ENCODE measurements at regions not wholly inside any gene's neighbourhood (a gene's known extent, or its start where the extent isn't known, plus 50 kb on each side); places are given as distances from the start of the nearest gene placed in this dataset.

DNA sequence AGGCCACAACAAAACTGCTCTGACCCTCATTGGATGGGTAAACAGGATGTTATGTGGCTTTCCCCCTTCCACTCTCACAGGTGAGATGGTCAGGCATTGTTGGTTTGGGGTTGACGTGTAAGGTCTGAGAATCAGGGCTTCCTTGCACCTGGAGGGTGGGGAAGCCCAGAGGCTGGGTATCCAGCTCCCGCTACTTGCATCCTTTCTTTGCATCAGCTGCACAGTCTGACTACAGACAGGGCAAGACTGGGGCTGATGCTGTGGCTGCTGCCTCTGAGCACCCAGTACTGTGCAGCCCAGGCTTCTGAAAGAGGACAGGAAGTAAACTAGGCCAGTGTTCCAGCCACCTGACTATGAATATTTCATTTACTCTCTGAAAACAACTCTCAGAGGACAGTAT, 58.0 kb upstream of the ATP2B2 start:
- TF ChIP-seq, protein P1, sequence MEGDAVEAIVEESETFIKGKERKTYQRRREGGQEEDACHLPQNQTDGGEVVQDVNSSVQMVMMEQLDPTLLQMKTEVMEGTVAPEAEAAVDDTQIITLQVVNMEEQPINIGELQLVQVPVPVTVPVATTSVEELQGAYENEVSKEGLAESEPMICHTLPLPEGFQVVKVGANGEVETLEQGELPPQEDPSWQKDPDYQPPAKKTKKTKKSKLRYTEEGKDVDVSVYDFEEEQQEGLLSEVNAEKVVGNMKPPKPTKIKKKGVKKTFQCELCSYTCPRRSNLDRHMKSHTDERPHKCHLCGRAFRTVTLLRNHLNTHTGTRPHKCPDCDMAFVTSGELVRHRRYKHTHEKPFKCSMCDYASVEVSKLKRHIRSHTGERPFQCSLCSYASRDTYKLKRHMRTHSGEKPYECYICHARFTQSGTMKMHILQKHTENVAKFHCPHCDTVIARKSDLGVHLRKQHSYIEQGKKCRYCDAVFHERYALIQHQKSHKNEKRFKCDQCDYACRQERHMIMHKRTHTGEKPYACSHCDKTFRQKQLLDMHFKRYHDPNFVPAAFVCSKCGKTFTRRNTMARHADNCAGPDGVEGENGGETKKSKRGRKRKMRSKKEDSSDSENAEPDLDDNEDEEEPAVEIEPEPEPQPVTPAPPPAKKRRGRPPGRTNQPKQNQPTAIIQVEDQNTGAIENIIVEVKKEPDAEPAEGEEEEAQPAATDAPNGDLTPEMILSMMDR (IDR thresholded peaks at IDR 0.05 in 8 of 11, conservative IDR thresholded peaks at IDR 0.05 in 3 of 11), result no peak
- no peak for TF ChIP-seq POLR2A (IDR thresholded peaks at IDR 0.05)
- TF ChIP-seq POLR2AphosphoS5 (IDR thresholded peaks at IDR 0.05), result no peak
